Endothelial cell of umbilical vein (primary cell): ENCODE measurements at regions not wholly inside any gene's neighbourhood (a gene's known extent, or its start where the extent isn't known, plus 50 kb on each side); places are given as distances from the start of the nearest gene placed in this dataset.
A peak's percentile ranks its signal among the peaks of the same experiment; 100 is the strongest.

ENCODE experiments used
- BruUV-seq: library from RNA; stranded (reverse); fragments of 400-500 nt; replicated peaks from 2 replicates; lab custom pipeline; 2021; lab: Mats Ljungman, UMichigan
- CTCF ChIA-PET: fragments of 300-600, 350-600 bp; sonication (Branson Sonifier 250); formaldehyde crosslinking; loops from one replicate; lab custom pipeline; 2021; ENCODE audit warnings: antibody characterized with exemption, inconsistent platforms; lab: Charles Lee
- POLR2A ChIA-PET: fragments of 300-600, 350-600 bp; sonication (Branson Sonifier 250); formaldehyde crosslinking; loops from one replicate; lab custom pipeline; 2021; ENCODE audit warnings: antibody characterized with exemption, inconsistent platforms; lab: Charles Lee
- DNase-seq: peaks from one replicate; pipeline ENCODE4 v3.0.0-alpha.2; 2011; ENCODE audit warnings: low read depth, low spot score
- FAIRE-seq: peaks from 2 replicates; lab custom pipeline; 2011; peaks lifted over from hg19 to GRCh38; lab: Jason Lieb, UNC
- H2AFZ ChIP-seq: 2 replicates; pipeline ENCODE4 v1.6.0; 2012; ENCODE audit warnings: low read depth, low read length, control low read depth, inconsistent platforms
- H3K27ac ChIP-seq: 2 replicates; pipeline ENCODE4 v1.5.1; 2011; ENCODE audit warnings: low read depth, mild to moderate bottlenecking, control low read depth, low read length, moderate library complexity; ENCODE audit not compliant: insufficient read depth
- H3K27me3 ChIP-seq, 2 experiments: 2 replicates each; pipeline versions ENCODE4 v1.6.0 to v1.6.1; 2011; ENCODE audit warnings: low read length in 2 of 2, mixed read lengths in 1 of 2; ENCODE audit not compliant: control insufficient read depth in 2 of 2, insufficient read depth in 2 of 2
- H3K36me3 ChIP-seq, 2 experiments: 2 replicates in 1 of 2; 3 replicates in 1 of 2; pipeline ENCODE4 v1.5.1; 2011; ENCODE audit warnings: low read length in 2 of 2, mild to moderate bottlenecking in 1 of 2, moderate library complexity in 1 of 2; ENCODE audit not compliant: control insufficient read depth in 2 of 2, insufficient read depth in 2 of 2; ENCODE audit errors: extremely low read depth in 1 of 2
- H3K4me1 ChIP-seq: 3 replicates; pipeline ENCODE4 v1.5.1; 2011; ENCODE audit warnings: mild to moderate bottlenecking, low read length; ENCODE audit not compliant: control insufficient read depth, insufficient read depth; ENCODE audit errors: extremely low read depth
- H3K4me2 ChIP-seq: 2 replicates; pipeline ENCODE4 v1.6.1; 2011; ENCODE audit warnings: low read length, control low read depth, mixed read lengths; ENCODE audit not compliant: insufficient read depth
- H3K4me3 ChIP-seq, 3 experiments: fragments of 200-600 bp in 1 of 3; sonication (generic), shearing (Covaris generic) in 1 of 3; replicated peaks in 1 of 3; 2 replicates each; pipeline ENCODE4 v1.5.1; 2011 to 2016; ENCODE audit warnings: control low read depth in 3 of 3, low read length in 3 of 3, mild to moderate bottlenecking in 2 of 3, inconsistent platforms in 1 of 3, low read depth in 1 of 3, moderate library complexity in 1 of 3; ENCODE audit not compliant: insufficient read depth in 1 of 3
- H3K79me2 ChIP-seq: 2 replicates; pipeline ENCODE4 v1.6.0; 2012; ENCODE audit warnings: low read length, inconsistent platforms; ENCODE audit not compliant: control insufficient read depth, insufficient read depth
- H3K9ac ChIP-seq: replicated peaks from 2 replicates; pipeline ENCODE3; 2011; ENCODE audit warnings: low read length, control low read depth; ENCODE audit not compliant: insufficient read depth; ENCODE audit errors: extremely low read depth
- H3K9me1 ChIP-seq: replicated peaks from 3 replicates; pipeline ENCODE4 v1.6.0; 2011; ENCODE audit warnings: mild to moderate bottlenecking, low read length; ENCODE audit not compliant: control insufficient read depth, insufficient read depth; ENCODE audit errors: extremely low read depth
- H3K9me3 ChIP-seq: replicated peaks from 2 replicates; pipeline ENCODE4 v1.5.1; 2012; ENCODE audit warnings: low read length, inconsistent platforms; ENCODE audit not compliant: control insufficient read depth, insufficient read depth
- H4K20me1 ChIP-seq: replicated peaks from 2 replicates; pipeline ENCODE3; 2011; ENCODE audit warnings: mild to moderate bottlenecking, low read length; ENCODE audit not compliant: control insufficient read depth, insufficient read depth; ENCODE audit errors: extremely low read depth
- CTCF ChIP-seq, 2 donors: IDR thresholded peaks; 1 replicate in 1 of 2; 2 replicates in 1 of 2; pipeline ENCODE4 v1.5.1; 2011; ENCODE audit warnings: low read length in 2 of 2, mild to moderate bottlenecking in 2 of 2, moderate library complexity in 2 of 2, control low read depth in 1 of 2, inconsistent platforms in 1 of 2, low read depth in 1 of 2; ENCODE audit not compliant: insufficient read depth in 1 of 2; ENCODE audit errors: extremely low read depth in 1 of 2
- EZH2 ChIP-seq: IDR thresholded peaks from 2 replicates; pipeline ENCODE4 v1.6.1; 2012; ENCODE audit warnings: borderline replicate concordance, low read depth, mild to moderate bottlenecking, moderate library complexity, low read length, inconsistent platforms; ENCODE audit not compliant: severe bottlenecking
- FOS ChIP-seq: IDR thresholded peaks from 2 replicates; pipeline ENCODE4 v1.6.1; 2011; ENCODE audit warnings: mild to moderate bottlenecking, low read length, moderate library complexity, borderline replicate concordance; ENCODE audit not compliant: insufficient read depth
- GATA2 ChIP-seq: IDR thresholded peaks from 2 replicates; pipeline ENCODE4 v1.7.0; 2011; ENCODE audit warnings: low read depth, mild to moderate bottlenecking, moderate library complexity, mixed read lengths, low read length; ENCODE audit not compliant: insufficient read length, insufficient read depth
- JUN ChIP-seq: IDR thresholded peaks from 2 replicates; pipeline ENCODE4 v1.6.1; 2011; ENCODE audit warnings: borderline replicate concordance, low read depth; ENCODE audit not compliant: insufficient read length, insufficient read depth
- MAX ChIP-seq: IDR thresholded peaks from 2 replicates; pipeline ENCODE4 v1.6.1; 2011; ENCODE audit not compliant: insufficient read depth, insufficient read length
- MYC ChIP-seq: IDR thresholded peaks from one replicate; pipeline ENCODE4 v1.6.1; 2011; ENCODE audit warnings: mild to moderate bottlenecking, low read depth, low read length
- POLR2A ChIP-seq: IDR thresholded peaks from 2 replicates; pipeline ENCODE4 v1.6.1; 2012; ENCODE audit warnings: low read depth, mild to moderate bottlenecking, control low read depth, low read length
- POLR2AphosphoS5 ChIP-seq: IDR thresholded peaks from 2 replicates; pipeline ENCODE4 v1.6.1; 2012; ENCODE audit warnings: low read depth, mild to moderate bottlenecking, control low read depth, low read length, moderate library complexity; ENCODE audit not compliant: insufficient read depth
- dilution Hi-C: fragments of 300-500 bp; cut with MboI; formaldehyde crosslinking; loops from one replicate; pipeline ENCODE4 v1.15.0; 2019; ENCODE audit warnings: low sequenced_read_pairs; ENCODE audit not compliant: extremely low pct_ligation_motif_present
- intact Hi-C: fragments of 100-400 bp; cut with micrococcal nuclease; formaldehyde crosslinking; loops from one replicate; pipeline ENCODE4 v1.10.0; 2022

GRCh38 chr3:181629029-181629428 is 82.7 kb upstream of the SOX2 start:
- Histone ChIP-seq H3K79me2 (no peaks in the 10 kb centered on the region), H2AFZ (peak overlapping the region; percentile 29), H3K4me2 (peak overlapping the region; percentile 79), H4K20me1 (no peaks in the 10 kb centered on the region), H3K27me3 (no peaks in the 10 kb centered on the region), H3K4me3 (no peak overlapping the region), H3K36me3 (no peaks in the 10 kb centered on the region), H3K9ac (peak overlapping the region; percentile 58), H3K9me3 (no peaks in the 10 kb centered on the region), H3K9me1 (no peaks in the 10 kb centered on the region), H3K4me1 (peaks cover 60% of the 10 kb centered on the region), H3K27ac (peak overlapping the region; percentile 96)
- no peak for TF ChIP-seq JUN
- peak; percentile 84 for TF ChIP-seq FOS
- no peak for TF ChIP-seq CTCF (IDR thresholded peaks at IDR 0.05; ENCODE audit: extremely low read depth in 1 of 2, insufficient read depth in 1 of 2, low read depth in 1 of 2, low read length in 2 of 2)
- TF ChIP-seq MYC, result no peak
- peak; percentile 55 for TF ChIP-seq GATA2
- no peak for TF ChIP-seq MAX
- TF ChIP-seq POLR2AphosphoS5, result peak; percentile 48
- TF ChIP-seq EZH2, result no peak
- TF ChIP-seq POLR2A, result peak; percentile 58
- no peak for FAIRE-seq
- ChIA-PET POLR2A (no interaction called here), CTCF (interaction anchor here (1.1 to 7.5 kb wide), 4 partner anchors 63 to 302 kb away, joined by 3 to 52 read pairs (median 22); no protein-coding TSS in a partner anchor)
- intact Hi-C loops (loop anchor here (1.0 to 10.0 kb wide), 2 partner anchors 71 to 1166 kb away; partner anchors contain the start of gene ATP11B), dilution Hi-C loops (no loop called here)
- DNase-seq, result peak; percentile 73
- BruUV-seq, result no TSS peak
